GM18861 (cell line): ENCODE measurements at regions not wholly inside any gene's neighbourhood (a gene's known extent, or its start where the extent isn't known, plus 50 kb on each side); places are given as distances from the start of the nearest gene placed in this dataset.

ENCODE experiments used
- ATAC-seq: cut with Tn5 transposase; IDR thresholded peaks from one replicate; pipeline ENCODE4 v1.9.1; 2021; ENCODE audit not compliant: unreplicated experiment

GRCh38 chr15:93583968-93584367, 495.0 kb upstream of the RGMA start:
- no peak for ATAC-seq

- ATAC-seq: no peak
Measured at GRCh38 chr15:93583552-93583951, 494.5 kb upstream of the RGMA start.

DNA sequence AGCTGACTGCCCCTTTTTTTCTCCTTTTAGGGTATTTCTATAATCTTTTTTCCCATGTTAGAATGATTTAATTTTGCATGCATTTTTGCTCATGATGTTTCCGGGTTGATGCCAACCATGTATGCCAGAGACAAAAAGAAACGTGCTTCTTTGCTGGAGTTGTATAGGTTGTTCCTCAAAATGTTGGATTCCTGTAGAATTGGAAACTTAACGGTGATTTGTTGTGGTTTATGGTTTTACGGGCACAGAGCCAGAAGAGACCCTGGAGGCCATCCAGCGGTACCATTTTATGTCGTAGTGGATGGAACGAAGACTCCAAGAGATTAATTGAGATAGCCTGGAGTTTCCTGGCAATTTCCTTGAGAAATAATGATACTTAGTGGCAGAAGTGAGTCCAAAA, 481.5 kb upstream of the RGMA start:
- no peak for ATAC-seq

DNA sequence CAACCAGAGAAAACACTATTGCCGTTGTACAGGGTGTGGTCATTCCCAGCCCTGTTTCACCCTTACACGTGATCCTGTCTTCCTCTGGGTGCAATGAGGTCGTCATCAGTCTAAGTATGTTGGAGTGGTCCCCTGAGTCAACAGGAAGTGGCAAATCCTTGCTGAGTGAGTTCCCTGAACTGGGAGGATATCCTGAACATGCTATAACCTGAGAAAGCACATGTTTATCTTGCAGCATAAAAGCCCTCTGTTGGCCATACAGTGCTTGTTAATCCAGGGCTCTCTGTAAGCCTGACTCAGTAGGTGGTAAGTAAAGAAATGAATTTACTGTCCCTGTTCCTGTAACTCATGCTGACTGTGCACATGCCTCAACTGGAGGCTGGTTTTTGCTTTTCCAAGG, 477.8 kb upstream of the RGMA start:
- no peak for ATAC-seq

DNA sequence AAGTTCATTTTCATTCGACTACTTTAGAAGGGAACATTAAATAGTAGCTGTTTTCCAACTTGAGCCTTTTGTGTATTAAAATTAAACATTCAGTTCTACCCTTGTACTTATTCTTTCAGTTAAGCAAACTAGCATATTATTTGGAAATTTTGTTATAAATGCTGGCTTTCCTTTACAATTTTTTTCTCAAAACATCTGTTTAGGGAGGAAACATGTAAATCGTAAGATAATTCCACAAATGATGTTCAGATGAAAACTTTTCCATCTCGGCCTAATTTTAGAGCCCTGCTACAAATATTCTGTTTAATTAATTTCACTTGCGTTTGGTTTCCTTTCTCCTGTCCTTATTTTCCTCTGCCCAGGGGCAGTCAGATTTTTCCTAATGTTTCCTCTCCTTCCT, 476.2 kb upstream of the RGMA start:
- ATAC-seq: no peak

DNA sequence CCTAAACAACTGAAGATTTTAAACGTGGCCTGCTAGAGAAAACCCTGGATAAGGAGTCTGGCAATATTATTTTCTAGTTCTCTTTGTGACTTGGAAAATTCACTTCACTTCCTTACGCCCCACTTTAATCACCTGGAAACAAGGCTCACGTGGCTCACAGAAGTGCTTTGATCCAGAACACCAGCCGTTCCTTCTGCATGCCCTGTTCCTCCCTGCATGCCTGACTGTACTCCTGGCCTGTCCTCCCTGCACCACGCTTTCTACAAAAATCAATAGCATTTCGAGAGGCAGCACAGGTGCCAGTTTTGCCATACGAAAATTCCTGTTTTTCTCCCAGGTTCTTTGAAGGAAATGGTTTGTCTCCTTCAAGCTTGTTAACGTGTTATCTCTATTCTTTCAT, 474.2 kb upstream of the RGMA start:
- ATAC-seq: no peak

DNA sequence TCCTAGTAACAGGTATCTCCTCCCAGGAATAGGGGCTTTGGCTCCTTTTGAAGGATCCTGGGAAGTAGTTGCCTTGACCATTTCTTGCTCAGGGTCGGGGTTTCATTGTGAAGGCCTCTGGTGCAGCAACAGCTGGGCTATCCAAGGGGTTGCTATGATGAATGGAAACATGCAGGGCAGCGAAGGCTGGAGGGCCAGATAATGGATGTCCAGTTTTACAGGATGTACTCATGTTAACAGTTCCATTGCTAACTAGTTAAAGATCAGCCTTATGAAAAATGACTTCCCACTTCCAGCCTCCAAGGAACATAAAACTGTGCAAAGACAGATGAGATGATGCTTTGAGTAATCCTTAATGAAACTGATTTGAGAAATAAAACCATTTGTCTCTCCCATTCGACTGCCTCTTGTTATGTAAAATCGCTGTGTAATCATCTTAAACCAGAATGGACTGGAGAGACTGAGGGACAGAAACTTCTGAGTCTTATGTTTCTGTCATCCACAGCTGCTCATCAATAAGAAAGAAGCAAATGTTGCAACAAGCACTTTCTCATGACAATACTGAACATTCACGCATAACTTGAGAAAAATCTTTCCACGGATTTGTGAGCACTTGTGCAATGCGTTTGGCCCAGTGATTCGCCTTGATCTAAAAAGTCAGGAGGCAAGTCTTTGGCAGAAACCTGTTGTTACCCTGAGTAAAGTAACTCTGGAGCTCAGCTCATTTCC, 473.5 kb upstream of the RGMA start:
- no peak for ATAC-seq

GRCh38 chr15:93557696-93558095, 468.7 kb upstream of the RGMA start:
- ATAC-seq: no peak

GRCh38 chr15:93553167-93553935, 464.3 kb upstream of the RGMA start:
- no peak for ATAC-seq

- no peak for ATAC-seq
Measured at GRCh38 chr15:93543093-93543492, 454.1 kb upstream of the RGMA start.

GRCh38 chr15:93527374-93528050, 438.5 kb upstream of the RGMA start:
- ATAC-seq: no peak

- no peak for ATAC-seq
Measured at GRCh38 chr15:93524432-93524831, 435.4 kb upstream of the RGMA start.

- ATAC-seq: no peak
Measured at GRCh38 chr15:93523481-93523880, 434.5 kb upstream of the RGMA start.

- no peak for ATAC-seq
Measured at GRCh38 chr15:93520206-93520605, 431.2 kb upstream of the RGMA start.

GRCh38 chr15:93519599-93519998, 430.6 kb upstream of the RGMA start:
- ATAC-seq: no peak

DNA sequence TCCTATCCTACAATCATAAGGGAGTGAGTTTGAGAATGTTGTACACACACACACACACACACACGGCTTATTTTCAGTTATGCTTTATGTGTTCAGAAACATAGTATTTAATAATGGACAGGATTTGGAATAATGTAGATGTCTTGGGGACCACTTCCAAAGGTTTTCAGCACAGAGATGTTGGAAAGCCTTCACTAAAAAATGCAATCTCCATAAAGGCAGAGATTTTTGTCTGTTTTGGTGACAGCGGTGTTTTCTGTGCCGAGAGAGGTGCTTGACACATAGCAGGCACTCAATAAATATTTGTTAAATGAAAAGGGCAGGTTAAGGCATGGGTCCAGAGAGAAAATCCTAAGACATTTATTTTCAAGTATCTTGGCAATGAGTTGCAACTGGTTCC, 428.2 kb upstream of the RGMA start:
- ATAC-seq: no peak

- ATAC-seq: no peak
Measured at GRCh38 chr15:93515256-93516051, 426.4 kb upstream of the RGMA start.

DNA sequence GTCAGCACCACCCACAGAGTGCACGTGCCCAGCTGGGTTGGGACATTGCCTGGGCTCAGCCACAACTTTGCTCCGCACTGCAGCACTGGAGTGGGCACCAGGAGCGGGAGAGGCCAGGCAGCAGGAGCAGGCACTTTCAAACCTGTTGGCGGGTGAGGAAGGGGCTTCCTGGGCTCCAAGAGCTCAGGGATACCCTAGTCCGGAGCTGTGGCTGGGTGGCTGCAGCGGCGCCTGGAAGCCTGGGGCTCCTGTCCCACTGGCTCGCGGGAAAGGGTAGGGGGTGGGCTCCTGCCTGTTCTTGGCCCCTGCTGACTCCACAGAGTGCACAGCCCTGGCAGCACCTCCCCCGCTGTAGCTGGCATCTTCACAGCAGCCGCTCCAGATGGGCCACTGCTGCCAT, 417.6 kb upstream of the RGMA start:
- no peak for ATAC-seq

DNA sequence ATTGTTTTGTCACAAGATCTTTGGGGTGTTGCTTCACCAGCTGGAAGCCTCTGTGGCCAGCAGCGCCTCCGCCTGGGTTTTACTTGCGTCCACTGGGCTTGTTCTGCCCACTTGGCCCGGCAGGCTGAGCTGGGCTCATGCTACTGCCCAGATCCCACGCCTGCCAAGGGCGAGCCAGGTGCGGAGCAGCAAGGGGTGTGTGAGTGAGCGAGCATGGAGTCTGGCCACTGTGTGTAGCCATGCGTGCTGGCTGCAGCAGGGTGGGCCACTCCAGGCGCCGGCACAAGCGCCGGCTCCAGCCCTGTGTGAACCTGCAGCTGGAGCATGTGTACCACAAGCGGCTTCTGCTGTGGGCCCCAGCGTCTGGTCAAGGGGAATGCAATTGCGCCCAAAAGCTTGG, 416.5 kb upstream of the RGMA start:
- ATAC-seq: no peak

DNA sequence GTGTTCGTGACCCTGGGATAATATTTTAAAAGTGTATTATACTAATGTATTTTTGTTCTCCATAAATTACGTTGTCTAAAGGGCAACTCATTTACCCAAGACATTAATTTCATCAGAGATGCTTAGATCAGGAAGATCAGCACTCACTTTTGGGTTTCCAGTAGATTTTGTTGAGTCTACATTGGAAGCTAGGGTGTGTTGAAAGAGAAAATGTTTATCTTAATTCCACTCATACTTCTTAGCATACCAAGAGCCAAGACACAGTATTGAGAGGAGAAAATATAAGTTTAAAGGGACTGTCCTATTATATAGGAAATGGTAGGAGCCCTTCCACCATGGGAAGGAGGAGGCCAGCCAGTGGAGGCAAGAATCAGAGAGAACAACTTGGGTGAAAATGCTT, 412.9 kb upstream of the RGMA start:
- no peak for ATAC-seq

GRCh38 chr15:93500155-93500554, 411.1 kb upstream of the RGMA start:
- peak; percentile 24 for ATAC-seq
